ENCODE measurements at regions not wholly inside any gene's neighbourhood (a gene's known extent, or its start where the extent isn't known, plus 50 kb on each side); places are given as distances from the start of the nearest gene placed in this dataset.

GRCh38 chr2:150566289-150566688 is 78.8 kb upstream of the RND3 start:
- TF ChIP-seq CEBPB (IDR thresholded peaks at IDR 0.05) = no peak
- no peak for TF ChIP-seq TAF1 (IDR thresholded peaks at IDR 0.05; ENCODE audit: low read depth)
- TF ChIP-seq, protein P1, sequence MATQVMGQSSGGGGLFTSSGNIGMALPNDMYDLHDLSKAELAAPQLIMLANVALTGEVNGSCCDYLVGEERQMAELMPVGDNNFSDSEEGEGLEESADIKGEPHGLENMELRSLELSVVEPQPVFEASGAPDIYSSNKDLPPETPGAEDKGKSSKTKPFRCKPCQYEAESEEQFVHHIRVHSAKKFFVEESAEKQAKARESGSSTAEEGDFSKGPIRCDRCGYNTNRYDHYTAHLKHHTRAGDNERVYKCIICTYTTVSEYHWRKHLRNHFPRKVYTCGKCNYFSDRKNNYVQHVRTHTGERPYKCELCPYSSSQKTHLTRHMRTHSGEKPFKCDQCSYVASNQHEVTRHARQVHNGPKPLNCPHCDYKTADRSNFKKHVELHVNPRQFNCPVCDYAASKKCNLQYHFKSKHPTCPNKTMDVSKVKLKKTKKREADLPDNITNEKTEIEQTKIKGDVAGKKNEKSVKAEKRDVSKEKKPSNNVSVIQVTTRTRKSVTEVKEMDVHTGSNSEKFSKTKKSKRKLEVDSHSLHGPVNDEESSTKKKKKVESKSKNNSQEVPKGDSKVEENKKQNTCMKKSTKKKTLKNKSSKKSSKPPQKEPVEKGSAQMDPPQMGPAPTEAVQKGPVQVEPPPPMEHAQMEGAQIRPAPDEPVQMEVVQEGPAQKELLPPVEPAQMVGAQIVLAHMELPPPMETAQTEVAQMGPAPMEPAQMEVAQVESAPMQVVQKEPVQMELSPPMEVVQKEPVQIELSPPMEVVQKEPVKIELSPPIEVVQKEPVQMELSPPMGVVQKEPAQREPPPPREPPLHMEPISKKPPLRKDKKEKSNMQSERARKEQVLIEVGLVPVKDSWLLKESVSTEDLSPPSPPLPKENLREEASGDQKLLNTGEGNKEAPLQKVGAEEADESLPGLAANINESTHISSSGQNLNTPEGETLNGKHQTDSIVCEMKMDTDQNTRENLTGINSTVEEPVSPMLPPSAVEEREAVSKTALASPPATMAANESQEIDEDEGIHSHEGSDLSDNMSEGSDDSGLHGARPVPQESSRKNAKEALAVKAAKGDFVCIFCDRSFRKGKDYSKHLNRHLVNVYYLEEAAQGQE (IDR thresholded peaks at IDR 0.05; ENCODE audit: low read depth) = no peak
- TF ChIP-seq EP300 (IDR thresholded peaks at IDR 0.05; ENCODE audit: borderline replicate concordance) = no peak
- TF ChIP-seq MAX (IDR thresholded peaks at IDR 0.05) = no peak
- TF ChIP-seq RAD21 (IDR thresholded peaks at IDR 0.05; ENCODE audit: low read depth) = no peak
- no peak for TF ChIP-seq FOXM1 (IDR thresholded peaks at IDR 0.05; ENCODE audit: borderline replicate concordance, low read depth)
